H1 (cell line): ENCODE measurements at regions not wholly inside any gene's neighbourhood (a gene's known extent, or its start where the extent isn't known, plus 50 kb on each side); places are given as distances from the start of the nearest gene placed in this dataset.

Source experiments
- CTCF ChIA-PET: fragments of 300-600 bp; sonication (Branson Sonifier 250); formaldehyde crosslinking; loops from one replicate; lab custom pipeline; 2021; ENCODE audit not compliant: partially characterized antibody; lab: Charles Lee
- POLR2A ChIA-PET: fragments of 300-600 bp; sonication (Branson Sonifier 250); formaldehyde crosslinking; loops from one replicate; lab custom pipeline; 2021; ENCODE audit warnings: inconsistent platforms; ENCODE audit not compliant: partially characterized antibody; lab: Charles Lee
- DNase-seq, 2 experiments: peaks; one replicate each; pipeline versions ENCODE4 v3.0.0 to v3.0.0-alpha.2; 2010 to 2022; ENCODE audit warnings: low spot score in 2 of 2, low read depth in 1 of 2, mixed read lengths in 1 of 2
- FAIRE-seq: peaks from 2 replicates; lab custom pipeline; 2011; peaks lifted over from hg19 to GRCh38; lab: Jason Lieb, UNC
- H2AFZ ChIP-seq: 2 replicates; pipeline ENCODE4 v1.8.1; 2012; ENCODE audit warnings: low read length, inconsistent platforms
- H2AK5ac ChIP-seq: 2 replicates; pipeline ENCODE4 v1.6.1; 2013; ENCODE audit warnings: low read depth, low read length
- H2BK120ac ChIP-seq: replicated peaks from 2 replicates; pipeline ENCODE3; 2013; ENCODE audit warnings: low read depth, low read length, inconsistent platforms
- H2BK12ac ChIP-seq: 2 replicates; pipeline ENCODE4 v1.6.1; 2013; ENCODE audit warnings: low read depth, low read length
- H2BK15ac ChIP-seq: 2 replicates; pipeline ENCODE4 v1.6.1; 2013; ENCODE audit warnings: low read length
- H2BK20ac ChIP-seq: 2 replicates; pipeline ENCODE4 v1.6.1; 2013; ENCODE audit warnings: low read length
- H2BK5ac ChIP-seq: 2 replicates; pipeline ENCODE4 v1.6.1; 2013; ENCODE audit warnings: low read depth, low read length
- H3K14ac ChIP-seq: 2 replicates; pipeline ENCODE4 v1.6.1; 2013; ENCODE audit warnings: inconsistent platforms; ENCODE audit not compliant: insufficient read length
- H3K18ac ChIP-seq: 2 replicates; pipeline ENCODE4 v1.6.1; 2013; ENCODE audit warnings: low read length; ENCODE audit errors: extremely low read depth
- H3K23ac ChIP-seq: 2 replicates; pipeline ENCODE4 v1.6.1; 2013; ENCODE audit warnings: inconsistent platforms; ENCODE audit not compliant: insufficient read length
- H3K23me2 ChIP-seq: 2 replicates; pipeline ENCODE4 v1.6.1; 2013; ENCODE audit warnings: low read depth, low read length
- H3K27ac ChIP-seq: 2 replicates; pipeline ENCODE4 v1.6.1; 2011; ENCODE audit warnings: low read depth, low read length, inconsistent platforms
- H3K27me3 ChIP-seq, 4 experiments: replicated peaks in 1 of 4; 1 replicate in 1 of 4; 2 replicates in 3 of 4; pipeline versions ENCODE4 v1.6.1 to v1.8.1; 2011 to 2013; ENCODE audit warnings: low read length in 3 of 4, mild to moderate bottlenecking in 3 of 4, inconsistent platforms in 2 of 4, mixed read lengths in 2 of 4, moderate library complexity in 1 of 4; ENCODE audit not compliant: control insufficient read depth in 3 of 4, insufficient read depth in 3 of 4; ENCODE audit errors: extremely low read depth in 1 of 4
- H3K36me3 ChIP-seq, 4 experiments: 2 replicates each; pipeline versions ENCODE4 v1.6.1 to v1.8.1; 2011 to 2013; ENCODE audit warnings: mild to moderate bottlenecking in 4 of 4, low read length in 3 of 4, moderate library complexity in 2 of 4, control low read depth in 1 of 4, inconsistent platforms in 1 of 4; ENCODE audit not compliant: insufficient read depth in 4 of 4, control insufficient read depth in 2 of 4
- H3K4ac ChIP-seq: replicated peaks from 2 replicates; pipeline ENCODE3; 2013; ENCODE audit warnings: low read length, low read depth, mixed read lengths, inconsistent platforms; ENCODE audit not compliant: insufficient read length
- H3K4me1 ChIP-seq, 4 experiments: replicated peaks in 1 of 4; 1 replicate in 1 of 4; 2 replicates in 3 of 4; pipeline versions ENCODE4 v1.6.1 to v1.8.1; 2011 to 2013; ENCODE audit warnings: low read length in 3 of 4, inconsistent platforms in 2 of 4, mixed read lengths in 1 of 4; ENCODE audit not compliant: insufficient read depth in 4 of 4, control insufficient read depth in 3 of 4
- H3K4me2 ChIP-seq, 2 experiments: 2 replicates each; pipeline versions ENCODE4 v1.6.1 to v1.8.1; 2011 to 2013; ENCODE audit warnings: low read depth in 2 of 2, low read length in 2 of 2, control low read depth in 1 of 2, inconsistent platforms in 1 of 2, mild to moderate bottlenecking in 1 of 2; ENCODE audit not compliant: insufficient read depth in 1 of 2
- H3K4me3 ChIP-seq, 4 experiments: fragments of 200-600, 300-600 bp in 1 of 4; sonication (generic), shearing (Covaris generic), sonication (Bioruptor Twin) in 1 of 4; 2 replicates each; pipeline versions ENCODE4 v1.5.1 to v1.8.1; 2011 to 2016; ENCODE audit warnings: low read length in 4 of 4, low read depth in 3 of 4, control low read depth in 2 of 4, inconsistent platforms in 2 of 4, mild to moderate bottlenecking in 2 of 4, mixed read lengths in 1 of 4, moderate library complexity in 1 of 4; ENCODE audit not compliant: insufficient read depth in 2 of 4; ENCODE audit errors: extremely low read depth in 1 of 4
- H3K56ac ChIP-seq: replicated peaks from 2 replicates; pipeline ENCODE3; 2013; ENCODE audit warnings: low read depth, mild to moderate bottlenecking, mixed read lengths, low read length, inconsistent platforms; ENCODE audit not compliant: insufficient read length
- H3K79me1 ChIP-seq: 2 replicates; pipeline ENCODE4 v1.6.1; 2013; ENCODE audit warnings: low read depth, low read length, control low read depth
- H3K79me2 ChIP-seq, 2 experiments: 2 replicates each; pipeline versions ENCODE4 v1.6.1 to v1.8.1; 2012 to 2013; ENCODE audit warnings: low read length in 2 of 2, mild to moderate bottlenecking in 2 of 2, inconsistent platforms in 1 of 2; ENCODE audit not compliant: insufficient read depth in 2 of 2, control insufficient read depth in 1 of 2
- H3K9ac ChIP-seq, 4 experiments: replicated peaks in 1 of 4; 1 replicate in 1 of 4; 2 replicates in 3 of 4; pipeline versions ENCODE4 v1.6.1 to v1.8.1; 2011 to 2013; ENCODE audit warnings: low read depth in 3 of 4, low read length in 3 of 4, control low read depth in 2 of 4, mild to moderate bottlenecking in 2 of 4, moderate library complexity in 2 of 4, inconsistent platforms in 1 of 4; ENCODE audit errors: extremely low read depth in 1 of 4
- H3K9me3 ChIP-seq, 2 experiments: 2 replicates each; pipeline versions ENCODE4 v1.6.1 to v1.8.1; 2012 to 2013; ENCODE audit warnings: mild to moderate bottlenecking in 2 of 2, moderate library complexity in 2 of 2, control low read depth in 1 of 2, inconsistent platforms in 1 of 2, low read depth in 1 of 2, low read length in 1 of 2, mixed read lengths in 1 of 2; ENCODE audit not compliant: insufficient read depth in 2 of 2
- H4K20me1 ChIP-seq, 2 experiments: replicated peaks in 1 of 2; 2 replicates each; pipeline versions ENCODE3 to v1.8.1; 2011 to 2013; ENCODE audit warnings: inconsistent platforms in 2 of 2, low read length in 2 of 2, mild to moderate bottlenecking in 1 of 2; ENCODE audit not compliant: insufficient read depth in 2 of 2, control insufficient read depth in 1 of 2
- H4K5ac ChIP-seq: 2 replicates; pipeline ENCODE4 v1.6.1; 2013; ENCODE audit warnings: low read length, low read depth, mixed read lengths, inconsistent platforms; ENCODE audit not compliant: insufficient read length
- H4K8ac ChIP-seq: 2 replicates; pipeline ENCODE4 v1.8.0; 2013; ENCODE audit warnings: mild to moderate bottlenecking, moderate library complexity, low read length, inconsistent platforms; ENCODE audit not compliant: insufficient read depth; ENCODE audit errors: extremely low read depth
- H4K91ac ChIP-seq: replicated peaks from 2 replicates; pipeline ENCODE3; 2013; ENCODE audit warnings: low read length, mixed read lengths, inconsistent platforms; ENCODE audit not compliant: insufficient read length
- RBBP5 ChIP-seq: IDR thresholded peaks from 2 replicates; pipeline ENCODE4 v1.7.1; 2012; ENCODE audit warnings: low read depth, mild to moderate bottlenecking, inconsistent platforms, low read length, moderate library complexity, borderline replicate concordance
- SP2 ChIP-seq: IDR thresholded peaks from 2 replicates; pipeline ENCODE4 v1.6.1; 2012; ENCODE audit warnings: mild to moderate bottlenecking, low read length, inconsistent platforms
- USF2 ChIP-seq: IDR thresholded peaks from 2 replicates; pipeline ENCODE4 v1.6.1; 2011; ENCODE audit warnings: low read length, improper control_type of control experiment
- WGBS, 2 experiments: shearing (Covaris generic) in 1 of 2; methylation state at CpG; one replicate each; pipeline versions ENCODE4 v1.1.6 to v1.1.7; 2013 to 2015; ENCODE audit warnings: low lambda C conversion rate in 2 of 2, mixed read lengths in 2 of 2, inconsistent platforms in 1 of 2, low coverage in 1 of 2, missing lambda C conversion rate in 1 of 2; ENCODE audit not compliant: insufficient replicate concordance in 2 of 2, insufficient coverage in 1 of 2, insufficient read length in 1 of 2; ENCODE audit errors: extremely low coverage in 1 of 2, missing lambda C conversion rate in 1 of 2; 5-methylcytosine and 5-hydroxymethylcytosine counted together

GRCh38 chr4:181312066-181312465, 931.1 kb upstream of the TENM3 start:
- no peaks in the 10 kb centered on the region for H4K20me1 ChIP-seq
- no peak overlapping the region for H2BK5ac ChIP-seq
- TF ChIP-seq RBBP5 = no peak
- no peak for TF ChIP-seq SP2
- no peak for TF ChIP-seq USF2
- H3K18ac ChIP-seq = no peak overlapping the region
- H2BK120ac ChIP-seq = no peak overlapping the region
- H4K8ac ChIP-seq = no peak overlapping the region
- peaks cover 3 to 5% of the 10 kb centered on the region in 2 experiments; a peak in 1 of 4 replicates for H3K9me3 ChIP-seq
- H4K5ac ChIP-seq = no peak overlapping the region
- H3K23ac ChIP-seq = no peak overlapping the region
- no peak overlapping the region for H4K91ac ChIP-seq
- H3K23me2 ChIP-seq = no peaks in the 10 kb centered on the region
- POLR2A ChIA-PET = no interaction called here
- 92% methylated on average over 4 of the region's 4 CpGs; no CpG with 5 or more reads in 1 of the 2 experiments for WGBS, 2 experiments
- H3K4me2 ChIP-seq = no peak overlapping the region
- H3K9ac ChIP-seq = no peak overlapping the region
- no peak overlapping the region for H2AK5ac ChIP-seq
- no peaks in the 10 kb centered on the region for H3K27me3 ChIP-seq
- H3K79me2 ChIP-seq = no peaks in the 10 kb centered on the region
- H3K36me3 ChIP-seq = no peaks in the 10 kb centered on the region
- no peaks in the 10 kb centered on the region for H3K79me1 ChIP-seq
- H2BK12ac ChIP-seq = no peak overlapping the region
- H3K56ac ChIP-seq = no peak overlapping the region
- H3K14ac ChIP-seq = no peak overlapping the region
- no peak for DNase-seq
- CTCF ChIA-PET = interaction anchor here (1.3 to 1.8 kb wide), 3 partner anchors 10 to 217 kb away, joined by 3 to 8 read pairs (median 4); no protein-coding TSS in a partner anchor
- no peak overlapping the region for H3K27ac ChIP-seq
- no peak for FAIRE-seq
- H3K4me3 ChIP-seq = no peak overlapping the region
- peaks cover 0 to 5% (median 0%) of the 10 kb centered on the region in 4 experiments; a peak in 1 of 7 replicates for H3K4me1 ChIP-seq
- H2AFZ ChIP-seq = no peak overlapping the region
- H3K4ac ChIP-seq = no peak overlapping the region
- H2BK15ac ChIP-seq = no peak overlapping the region
- H2BK20ac ChIP-seq = no peak overlapping the region
